Limb (tissue), 2 donors: ENCODE measurements at regions not wholly inside any gene's neighbourhood (a gene's known extent, or its start where the extent isn't known, plus 50 kb on each side); places are given as distances from the start of the nearest gene placed in this dataset.

Experiments used
- DNase-seq, 2 donors: peaks; one replicate each; pipeline ENCODE4 v3.0.0-alpha.2; 2016; ENCODE audit errors: extremely low spot score in 2 of 2

DNA sequence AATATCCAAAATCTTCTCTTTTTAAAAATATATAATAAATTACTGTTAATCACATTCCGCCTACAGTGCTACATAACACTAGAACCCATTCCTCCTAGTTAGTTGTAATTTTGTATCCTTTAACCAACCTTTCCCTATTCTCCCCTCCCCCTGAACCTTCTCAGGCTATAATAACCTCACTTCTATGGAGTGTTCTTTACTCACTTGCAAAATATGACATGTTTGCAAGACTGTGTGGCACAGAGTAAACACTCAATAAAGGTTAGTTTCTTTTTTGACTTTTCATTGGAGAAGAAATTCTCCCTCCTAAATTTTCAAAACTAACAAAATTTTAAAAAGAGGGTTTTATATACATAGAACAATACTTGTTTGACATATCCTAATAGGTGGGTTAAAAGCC is 147.0 kb downstream of the FOXA2 start:
- no peak for DNase-seq

DNA sequence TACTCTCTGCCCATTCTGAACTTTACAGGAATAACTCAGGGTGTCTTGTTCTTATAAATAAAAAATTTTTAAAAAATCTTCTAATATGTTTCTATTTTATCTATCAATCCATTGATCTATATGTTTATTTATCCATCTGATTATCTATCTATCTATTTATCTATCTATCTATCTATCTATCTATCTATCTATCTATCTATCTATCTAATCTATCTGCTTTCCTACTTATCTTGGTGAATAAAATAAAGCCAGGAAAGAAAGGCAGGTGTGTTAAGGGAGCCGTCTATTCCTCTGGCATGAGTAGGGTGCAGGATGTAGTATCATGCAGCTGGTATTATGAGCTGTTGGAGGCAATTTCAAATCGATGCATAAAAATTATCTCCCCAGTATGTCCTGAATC is 153.0 kb downstream of the FOXA2 start:
- DNase-seq: no peak

DNA sequence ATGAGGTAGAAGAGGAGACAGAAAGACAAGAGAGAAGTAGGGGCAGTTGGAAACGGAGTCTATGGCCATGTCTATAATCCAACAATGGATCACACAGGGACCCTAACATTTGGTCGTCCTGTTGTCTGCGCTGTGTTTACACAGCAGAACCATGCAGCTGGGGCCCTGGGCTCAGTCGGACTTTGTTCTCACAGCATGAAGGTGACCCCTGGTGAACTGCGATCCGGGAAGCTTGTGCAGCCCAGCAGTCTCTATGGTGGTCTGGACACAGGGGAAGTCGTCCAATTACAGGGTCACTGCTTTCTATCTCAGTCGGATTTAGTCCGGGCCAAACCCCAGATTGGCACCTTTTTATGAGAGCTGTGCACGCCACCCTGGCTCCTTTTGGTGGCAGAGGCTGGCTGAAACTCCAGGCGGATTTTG is 153.6 kb downstream of the FOXA2 start:
- DNase-seq: no peak

DNA sequence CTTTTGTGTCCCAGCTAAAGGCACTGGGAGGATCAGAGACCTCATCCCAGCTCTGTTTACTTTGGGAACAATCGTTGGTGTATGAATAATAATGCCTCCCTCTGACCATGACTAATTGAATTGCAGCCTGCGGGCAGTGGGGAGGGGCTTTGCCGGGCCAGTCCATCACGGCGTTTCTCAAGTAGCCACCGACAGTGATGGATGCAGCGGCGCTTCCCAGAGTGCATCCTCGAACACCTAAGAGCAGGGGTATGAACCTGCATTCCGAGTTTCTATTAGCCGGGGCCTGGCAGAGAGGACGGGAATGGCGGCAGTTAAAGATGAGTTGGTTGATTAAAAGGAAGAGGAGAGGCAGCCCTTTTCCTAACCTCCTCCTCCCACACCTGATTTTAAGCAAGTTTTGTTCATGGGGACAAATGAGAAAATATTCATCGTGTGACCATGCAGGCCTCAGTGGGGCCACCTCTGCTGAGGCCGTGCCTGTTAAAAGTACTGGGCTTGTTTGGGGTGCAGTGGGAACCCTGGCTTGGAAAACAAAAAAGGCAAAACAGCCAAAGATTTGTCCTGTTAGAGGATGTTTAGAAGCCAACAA is 154.1 kb downstream of the FOXA2 start:
- DNase-seq: no peak

DNA sequence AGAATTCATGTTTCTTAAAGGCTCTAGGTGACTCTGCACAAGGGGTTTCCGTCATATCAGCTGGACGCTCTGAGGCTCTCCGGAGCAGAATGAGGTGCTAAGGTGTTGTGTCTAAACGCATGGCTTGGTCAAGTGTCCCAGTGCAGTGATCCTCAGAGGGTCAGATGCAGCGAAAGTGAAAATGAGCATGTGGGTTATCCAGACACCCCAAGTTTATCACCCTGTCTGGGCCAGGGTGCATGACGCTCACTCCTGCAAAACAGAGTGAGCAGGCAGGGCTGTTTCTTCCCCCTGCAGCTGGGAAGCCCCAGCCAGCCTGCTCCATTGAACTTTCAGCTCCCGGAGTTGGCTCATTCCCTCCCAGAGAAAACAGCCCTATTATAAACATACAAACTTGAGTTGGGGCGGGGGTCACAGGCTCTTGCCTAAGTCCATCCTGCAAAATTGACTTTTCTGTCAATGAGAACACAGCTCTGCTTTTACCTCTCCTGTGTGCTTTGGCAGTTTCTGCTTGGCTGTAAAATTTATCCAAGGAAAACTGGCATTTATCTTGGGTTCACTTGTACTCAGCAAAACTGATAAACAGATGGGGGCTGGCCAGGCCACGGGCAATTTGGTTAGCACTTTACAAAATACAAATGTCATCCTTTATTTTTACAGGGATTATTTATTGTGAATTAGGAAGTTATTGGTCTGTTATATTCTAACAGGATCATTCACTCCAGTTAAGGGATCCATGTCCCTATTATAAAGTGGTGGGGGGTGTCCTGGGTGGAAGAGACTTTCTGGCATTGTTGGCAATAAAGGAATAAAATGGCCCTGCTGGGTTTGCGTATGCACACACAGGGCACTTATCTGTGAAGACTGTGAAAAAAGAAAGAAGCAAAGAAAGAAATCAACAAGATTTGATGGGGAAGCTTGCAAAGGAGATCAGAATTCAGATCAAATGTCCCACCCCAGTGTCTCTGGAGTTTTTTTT is 154.9 kb downstream of the FOXA2 start:
- DNase-seq: no peak

DNA sequence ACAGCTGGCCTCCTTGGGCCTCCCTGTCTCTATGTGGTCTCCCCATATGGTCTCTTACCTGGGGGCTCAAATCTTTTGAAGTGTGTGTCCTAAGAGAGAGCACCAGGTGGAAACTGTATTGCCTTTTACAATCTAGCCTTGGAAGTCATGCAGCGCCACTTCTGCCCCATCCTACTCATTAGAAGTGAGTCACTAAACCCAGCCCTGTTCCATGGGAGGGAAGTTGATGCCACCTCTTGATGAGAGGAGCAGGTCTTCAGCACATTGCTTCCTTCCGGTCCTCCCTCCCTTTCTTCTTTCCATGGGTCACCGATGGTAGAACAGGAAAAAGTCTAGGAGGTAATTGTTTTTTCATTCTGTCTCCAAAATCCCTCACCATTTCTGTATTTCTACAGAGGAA is 156.3 kb downstream of the FOXA2 start:
- no peak for DNase-seq

DNA sequence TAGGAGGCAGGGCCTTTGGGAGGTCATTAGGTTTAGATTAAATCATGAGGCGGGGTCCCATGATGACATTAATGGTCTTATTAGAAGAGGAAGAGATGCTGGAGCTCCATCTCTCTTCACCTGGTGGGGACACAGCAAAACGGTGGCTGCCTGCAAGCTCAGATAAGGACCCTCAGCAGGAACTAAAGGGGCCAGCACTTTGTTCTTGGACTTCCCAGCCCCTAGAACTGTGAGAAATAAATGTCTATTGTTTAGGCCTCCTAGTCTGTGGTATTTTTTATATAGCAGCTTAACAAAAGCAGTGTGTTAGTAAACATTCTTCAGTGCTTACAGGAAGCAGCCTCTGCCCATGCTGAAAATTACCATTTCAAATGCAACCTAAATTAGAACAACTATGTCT is 157.6 kb downstream of the FOXA2 start:
- no peak for DNase-seq

DNA sequence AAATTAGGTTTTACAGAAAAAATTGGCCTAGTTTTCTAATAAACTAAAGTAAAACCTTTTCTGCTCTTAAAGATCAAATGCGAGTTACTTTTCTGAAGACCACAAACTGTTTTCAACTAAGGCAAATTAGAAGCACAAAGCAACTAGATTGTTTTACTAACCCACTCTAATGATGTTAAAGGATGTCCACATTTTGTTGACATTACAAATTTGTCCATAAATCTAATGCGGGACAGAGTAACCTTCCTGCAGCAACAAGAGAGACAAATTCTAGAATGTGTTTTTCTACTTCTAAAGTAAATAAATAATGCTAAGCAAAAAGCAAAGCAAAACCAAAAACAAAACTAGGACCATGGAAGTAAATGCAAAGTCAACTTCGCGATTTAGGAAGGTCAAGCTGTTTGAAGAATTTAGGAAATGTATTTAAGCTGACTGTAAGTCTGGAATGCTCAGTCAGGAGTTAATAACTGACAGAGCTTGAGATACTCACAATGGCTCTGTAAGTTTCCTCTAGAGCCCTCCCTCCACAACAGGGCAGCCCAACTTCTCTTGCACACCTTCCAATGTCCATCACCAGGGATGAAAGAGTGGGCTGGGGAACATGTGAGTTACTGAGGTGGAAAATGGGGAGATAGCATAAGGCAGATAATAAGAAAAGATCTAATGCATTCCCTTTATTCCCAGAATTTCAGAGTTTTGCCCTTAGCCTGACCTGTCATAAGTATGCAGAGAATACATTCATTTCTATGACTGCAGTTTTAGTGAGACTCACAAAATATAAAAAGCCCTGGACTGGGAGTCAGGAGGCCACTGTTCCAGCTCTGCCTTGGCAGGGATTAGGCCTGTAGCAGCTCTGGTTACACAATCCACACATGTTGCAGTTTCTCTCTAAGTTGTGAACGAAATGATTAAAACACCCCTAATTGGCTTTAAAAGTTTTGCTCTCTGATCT is 158.8 kb downstream of the FOXA2 start:
- no peak for DNase-seq

DNA sequence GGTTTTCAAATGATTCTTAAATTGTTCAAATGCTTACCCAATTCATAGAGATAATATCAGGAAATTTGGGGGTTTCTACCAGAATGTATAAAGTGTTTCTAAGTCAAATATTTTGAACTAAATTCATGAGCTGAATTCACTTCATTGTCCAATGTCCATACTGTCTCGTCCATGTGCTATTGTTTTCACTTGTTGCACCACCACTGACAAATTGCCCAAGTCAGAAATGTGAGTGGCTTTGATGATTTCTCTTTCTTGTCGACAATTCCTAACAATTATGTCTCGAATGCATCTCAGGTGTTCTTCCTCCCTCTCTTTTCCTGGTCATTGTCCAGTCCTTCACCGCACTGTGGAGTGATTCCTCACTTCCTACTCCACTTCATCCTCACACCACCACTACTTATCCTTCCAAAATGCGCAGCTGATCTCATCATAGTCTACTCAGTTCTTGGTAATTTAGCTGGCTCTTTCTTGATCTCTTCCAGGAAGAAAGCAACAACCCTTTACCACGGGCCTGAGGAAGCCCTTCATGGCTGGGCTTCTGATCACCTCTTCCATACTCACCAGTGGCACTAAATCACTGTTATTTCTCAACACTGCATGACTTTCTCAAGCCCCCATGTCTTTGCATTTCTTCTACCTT is 161.1 kb downstream of the FOXA2 start:
- DNase-seq: no peak

DNA sequence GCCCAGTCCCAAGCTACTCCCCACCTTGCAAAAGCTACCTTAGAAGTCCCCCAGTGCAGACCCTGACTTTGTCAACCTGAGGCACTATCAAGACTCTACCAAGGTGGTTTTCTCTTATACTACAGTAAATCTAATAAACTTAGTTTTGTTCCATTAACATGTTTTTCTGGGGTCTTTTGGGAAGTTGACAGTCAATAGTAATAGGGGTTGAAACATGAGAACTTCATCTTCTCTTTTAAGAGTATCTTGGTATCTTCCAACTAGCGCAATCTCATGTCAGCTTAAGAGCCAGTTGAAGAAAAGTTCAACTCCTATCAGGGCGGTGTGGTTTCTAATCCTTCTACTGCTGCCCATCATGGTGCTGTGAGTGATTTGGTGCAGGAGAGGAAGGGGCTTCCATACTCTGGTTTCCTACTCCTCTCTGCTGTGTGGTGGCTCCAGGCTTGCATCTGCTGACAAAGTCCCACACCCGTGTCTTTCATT is 164.2 kb downstream of the FOXA2 start:
- DNase-seq: no peak

DNA sequence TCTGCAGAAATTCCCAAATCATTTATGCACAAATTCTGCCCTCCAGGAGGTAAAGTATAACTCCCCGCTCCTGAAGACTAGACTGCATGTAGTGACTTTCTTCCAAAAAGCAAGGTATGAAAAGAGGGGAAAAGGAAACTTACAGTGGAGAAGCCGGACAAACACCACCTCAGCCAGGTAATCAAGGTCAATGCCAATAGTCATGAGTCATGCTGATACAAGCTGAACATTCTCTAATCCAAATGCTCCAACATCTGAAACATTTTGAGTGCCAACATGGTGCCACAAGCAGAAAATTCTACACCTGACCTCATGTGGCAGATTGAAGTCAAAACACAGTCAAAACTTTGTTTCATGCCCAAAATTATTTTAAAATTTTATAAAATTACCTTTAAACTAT is 165.6 kb downstream of the FOXA2 start:
- no peak for DNase-seq

DNA sequence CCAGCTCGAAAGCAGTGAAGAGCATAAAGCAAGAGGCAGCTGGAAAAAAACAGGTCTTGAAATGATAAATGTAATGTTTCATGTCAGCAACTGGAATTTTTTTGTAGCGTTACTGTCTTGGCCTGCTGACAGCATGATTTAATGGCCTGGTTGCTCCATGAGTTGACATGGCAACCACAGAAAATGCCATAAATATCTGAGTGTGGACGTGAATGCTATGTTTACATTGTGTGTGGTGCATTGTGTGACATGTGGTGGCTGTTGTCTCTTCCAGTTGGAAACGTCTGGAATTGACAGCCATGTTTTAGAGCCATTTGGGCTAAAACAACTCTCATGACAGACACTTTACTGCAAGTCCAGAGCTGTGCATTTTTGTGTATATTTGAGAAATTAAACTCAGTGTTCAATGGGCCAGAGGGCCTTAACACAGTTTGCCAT is 170.0 kb downstream of the FOXA2 start:
- DNase-seq: peak in 1 of 2 donors; percentile 29

DNA sequence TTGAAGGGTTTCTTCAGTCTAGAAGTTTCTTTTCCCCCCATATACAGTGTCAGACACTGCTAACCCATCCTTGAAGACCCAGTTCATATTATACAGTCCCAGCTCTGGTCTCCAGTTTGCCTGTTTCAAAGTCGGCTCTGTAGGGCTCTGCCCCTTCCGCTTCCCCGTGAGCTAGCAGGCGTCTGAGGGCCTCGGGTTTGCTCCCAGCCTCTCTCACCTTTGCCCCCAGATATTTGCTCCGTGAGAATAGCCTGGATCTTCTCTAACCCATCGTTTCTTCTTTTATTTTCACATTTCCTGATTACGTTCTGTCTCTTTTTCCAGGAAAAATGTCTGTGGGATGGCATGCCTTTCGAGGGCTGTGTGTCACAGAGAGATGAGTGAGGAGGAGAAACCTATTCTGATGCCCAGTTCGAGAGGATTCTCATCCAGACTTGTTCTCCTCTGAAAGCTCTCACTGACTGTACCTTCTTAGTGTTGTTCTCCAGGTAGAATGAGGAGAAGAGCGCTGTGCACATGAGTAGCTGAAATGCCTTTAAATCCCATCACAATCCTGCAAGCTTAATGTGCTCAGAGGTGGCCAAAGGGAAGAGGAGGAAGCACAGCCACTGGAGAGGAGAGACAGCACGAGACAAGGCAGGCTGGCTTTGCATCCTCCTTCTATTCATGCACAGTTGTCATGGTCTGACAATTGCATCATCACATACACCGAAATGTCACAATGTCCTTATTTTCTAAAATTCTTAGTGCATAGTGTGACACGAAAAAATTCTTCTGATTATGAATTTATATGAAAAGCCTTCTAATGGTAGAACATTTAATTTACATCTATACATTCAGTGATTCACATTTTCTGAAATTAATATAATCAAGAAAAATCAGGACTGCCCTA is 171.1 kb downstream of the FOXA2 start:
- DNase-seq: no peak

DNA sequence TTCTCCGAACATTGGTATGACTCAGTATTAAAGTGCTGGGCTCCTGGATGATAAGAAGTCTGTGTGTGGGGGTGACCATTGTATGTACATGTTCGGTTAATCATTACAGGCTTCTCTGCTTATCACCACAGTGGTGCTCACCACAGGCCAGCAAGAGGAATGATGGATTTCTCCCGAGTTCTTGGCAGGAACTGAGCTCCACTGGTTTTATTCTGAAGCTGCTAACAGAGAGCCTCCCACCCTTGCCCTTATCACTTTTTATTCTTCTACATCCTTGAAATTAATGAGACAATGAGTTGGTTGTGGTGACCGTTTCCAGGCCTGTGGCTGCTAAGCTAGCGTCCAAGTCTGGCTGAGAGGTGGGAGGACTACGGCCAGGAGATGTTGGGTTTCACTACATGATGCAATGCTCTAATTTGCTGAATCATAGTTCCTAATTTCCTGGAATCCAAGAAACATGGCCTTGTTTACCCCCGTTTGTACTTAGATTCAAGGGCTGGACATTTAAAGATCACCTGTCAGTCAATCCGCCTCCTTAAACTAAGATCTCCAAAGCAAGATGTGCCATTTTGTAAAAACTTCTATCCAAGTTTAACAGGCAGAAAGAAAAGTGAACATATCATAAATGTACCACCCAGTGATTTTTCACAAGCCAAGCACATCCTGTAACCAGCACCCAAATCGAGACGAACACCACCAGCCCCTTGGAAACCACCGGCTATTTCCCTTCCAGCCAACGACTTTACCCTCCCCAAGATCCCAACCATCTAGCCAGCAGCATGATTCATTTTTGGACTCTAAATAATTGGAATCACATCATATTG is 172.5 kb downstream of the FOXA2 start:
- no peak for DNase-seq

DNA sequence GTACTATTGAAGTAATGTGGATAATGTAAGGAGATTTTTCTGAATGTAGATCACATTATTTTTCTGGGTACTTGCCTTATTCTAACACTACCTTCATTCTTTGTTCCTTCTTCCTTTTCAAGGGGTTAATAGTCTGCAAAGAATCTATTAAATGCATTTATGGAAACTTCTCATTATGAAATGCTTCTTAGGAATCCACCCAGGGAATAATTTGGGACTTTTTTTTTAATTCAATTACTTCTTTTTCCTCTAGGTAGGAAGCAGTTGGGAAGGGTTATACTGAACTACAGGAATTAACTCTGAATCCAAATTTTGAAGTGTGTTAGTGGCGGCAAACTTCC is 173.1 kb downstream of the FOXA2 start:
- DNase-seq: no peak

DNA sequence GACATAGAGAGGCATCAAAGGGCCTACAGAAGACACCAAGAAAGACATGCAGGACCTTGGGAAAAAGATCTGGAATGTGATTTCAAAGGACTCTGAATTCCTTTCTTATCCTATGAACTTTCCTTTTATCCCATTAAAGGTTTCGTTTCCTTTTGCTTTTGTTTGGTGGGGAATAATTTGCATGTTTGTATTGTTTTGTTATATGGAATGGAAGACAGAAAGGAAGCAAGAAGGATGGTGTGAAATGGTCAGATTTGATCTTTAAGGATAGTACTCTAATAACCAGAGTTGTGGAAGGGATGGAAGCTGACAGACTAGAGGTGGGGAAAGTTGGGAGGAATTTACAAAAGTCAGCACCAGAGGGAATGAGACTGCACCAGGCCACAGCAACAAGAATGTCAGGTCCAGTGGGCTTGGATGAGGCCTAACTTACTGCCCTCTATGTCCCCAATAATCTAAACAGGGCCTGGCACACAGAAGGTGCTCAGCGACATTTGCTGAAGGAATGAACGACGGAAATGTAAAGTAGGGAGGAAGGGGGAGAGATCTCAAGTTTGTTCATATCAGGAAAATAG is 173.7 kb downstream of the FOXA2 start:
- no peak for DNase-seq

DNA sequence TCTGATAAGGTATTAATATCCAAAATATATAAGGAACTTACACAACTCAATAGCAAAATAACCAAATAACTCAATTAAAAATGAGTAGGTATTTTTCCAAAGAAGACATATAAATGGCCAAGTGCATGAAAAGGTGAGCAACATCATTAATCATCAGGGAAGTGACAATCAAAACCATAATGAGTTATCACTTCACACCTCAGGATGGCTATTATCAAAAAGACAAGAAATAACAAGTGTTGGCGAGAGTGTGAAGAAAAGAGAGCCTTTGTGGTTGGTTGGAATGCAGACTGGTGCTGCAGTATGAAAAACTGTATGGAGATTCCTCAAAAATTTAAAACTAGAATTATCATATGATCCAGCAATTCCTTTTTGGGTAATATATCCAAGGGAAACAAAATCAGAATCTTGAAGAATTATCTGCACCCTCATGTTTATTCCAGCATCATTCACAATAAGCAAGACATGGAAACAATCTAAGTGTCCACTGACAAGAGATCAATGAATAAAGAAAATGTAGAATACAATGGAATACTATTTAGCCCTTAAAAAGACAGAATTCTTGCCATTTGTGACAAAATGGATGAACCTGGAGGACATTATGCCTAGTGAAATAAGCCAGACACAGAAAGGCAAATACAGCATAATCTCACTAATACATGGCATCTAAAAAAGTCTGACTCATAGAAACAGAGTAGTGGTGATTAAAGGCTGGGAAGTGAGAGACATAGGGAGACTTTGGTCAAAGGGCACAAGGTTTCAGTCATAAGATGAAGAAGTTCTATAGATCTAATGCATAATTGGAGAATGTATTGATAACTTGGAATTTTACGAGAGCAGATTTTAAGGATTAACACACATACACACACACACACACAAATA is 175.6 kb downstream of the FOXA2 start:
- DNase-seq: no peak
